Spleen (tissue), 7 donors: ENCODE measurements at regions not wholly inside any gene's neighbourhood (a gene's known extent, or its start where the extent isn't known, plus 50 kb on each side); places are given as distances from the start of the nearest gene placed in this dataset.

Source experiments
- CTCF ChIP-seq, 11 experiments: fragments of 200-600 bp in 7 of 11; fragments of 450-650 bp in 4 of 11; sonication (generic) in 4 of 11; IDR thresholded peaks in 8 of 11; conservative IDR thresholded peaks in 3 of 11; 1 replicate in 7 of 11; 2 replicates in 4 of 11; pipeline versions ENCODE4 v1.4.0 to v1.8.0; 2016 to 2021; ENCODE audit warnings: antibody characterized with exemption in 11 of 11, inconsistent platforms in 4 of 11, mild to moderate bottlenecking in 1 of 11
- POLR2A ChIP-seq, 3 donors: fragments of 450-650 bp; IDR thresholded peaks; one replicate each; pipeline ENCODE4 v1.5.1; 2017; ENCODE audit warnings: antibody characterized with exemption in 3 of 3, mild to moderate bottlenecking in 1 of 3
- POLR2AphosphoS5 ChIP-seq, 3 donors: sonication (generic); formaldehyde crosslinking; IDR thresholded peaks; one replicate each; pipeline ENCODE4 v1.5.1; 2017; ENCODE audit warnings: antibody characterized with exemption in 3 of 3
- donor health status: DM: no; HTN: no; CAD: no; lungs with moderate emphysema.
- donor health status: DM: no; HTN: no; CAD: no.
- donor health status: DM: no; HTN: no; CAD: no.

DNA sequence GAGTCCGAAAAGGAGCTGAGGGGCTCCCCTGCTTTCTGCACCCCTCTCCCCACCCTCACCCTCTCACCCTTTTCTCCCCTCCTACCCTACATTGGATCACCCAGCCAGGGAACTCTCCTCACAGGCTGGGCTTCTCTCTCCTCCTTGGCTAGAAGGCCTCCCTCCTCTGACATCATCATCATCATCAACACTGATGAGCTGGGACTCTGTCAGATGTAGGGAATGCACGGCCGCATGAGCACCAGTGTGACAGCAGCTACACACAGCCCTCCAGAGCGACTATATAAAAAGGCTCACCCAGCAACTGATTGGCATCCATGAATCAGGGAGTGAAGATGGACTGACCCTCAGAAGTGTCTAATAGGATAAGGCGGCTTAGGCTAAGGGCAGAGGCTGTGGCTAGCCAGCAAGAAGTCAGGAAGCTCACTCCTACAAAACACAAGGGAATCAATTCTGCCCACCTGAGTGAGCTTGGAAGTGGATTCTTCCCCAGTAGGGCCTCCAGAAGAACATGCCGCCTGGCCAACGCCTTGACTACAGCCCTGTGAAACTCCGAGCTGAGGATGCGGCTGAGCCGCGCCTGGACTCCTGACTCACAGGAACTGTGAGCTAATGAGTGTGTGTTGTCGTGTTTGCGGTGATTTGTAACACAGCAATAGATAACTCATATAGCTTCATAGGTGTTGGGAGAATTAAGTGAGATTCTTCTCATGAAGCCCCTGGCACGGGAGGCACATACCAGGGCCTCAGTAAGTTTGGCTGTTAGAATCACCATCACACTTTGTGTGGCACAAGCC is 147.6 kb downstream of the FAM43A start:
- no peak for TF ChIP-seq CTCF (IDR thresholded peaks at IDR 0.05 in 8 of 11, conservative IDR thresholded peaks at IDR 0.05 in 3 of 11)
- TF ChIP-seq POLR2A (IDR thresholded peaks at IDR 0.05), result no peak
- TF ChIP-seq POLR2AphosphoS5 (IDR thresholded peaks at IDR 0.05), result no peak
